Neural crest cell (in vitro differentiated cells): ENCODE measurements at regions not wholly inside any gene's neighbourhood (a gene's known extent, or its start where the extent isn't known, plus 50 kb on each side); places are given as distances from the start of the nearest gene placed in this dataset.

ENCODE experiments used
- DNase-seq: peaks from one replicate; pipeline ENCODE4 v3.0.0; 2021; ENCODE audit warnings: low read depth, mixed read lengths, low spot score
- H3K27ac Mint-ChIP-seq: one replicate; pipeline ENCODE4 v1.8.0; 2021; ENCODE audit warnings: mild to moderate bottlenecking, mixed read lengths; ENCODE audit not compliant: unreplicated experiment
- H3K27me3 Mint-ChIP-seq: 2 replicates; pipeline ENCODE4 v1.8.0; 2021; ENCODE audit warnings: low read depth, mild to moderate bottlenecking, mixed read lengths
- H3K36me3 Mint-ChIP-seq: 2 replicates; pipeline ENCODE4 v1.8.0; 2021; ENCODE audit warnings: low read depth, mild to moderate bottlenecking, mixed read lengths
- H3K4me1 Mint-ChIP-seq: 2 replicates; pipeline ENCODE4 v1.8.0; 2021; ENCODE audit warnings: mixed read lengths
- H3K4me3 Mint-ChIP-seq: one replicate; pipeline ENCODE4 v1.8.0; 2021; ENCODE audit warnings: mild to moderate bottlenecking, mixed read lengths
- H3K9me3 Mint-ChIP-seq: 2 replicates; pipeline ENCODE4 v1.8.0; 2021; ENCODE audit warnings: mixed read lengths
- CTCF ChIP-seq: fragments of 200-600 bp; sonication (generic); conservative IDR thresholded peaks from 2 replicates; pipeline ENCODE4 v1.5.0; 2021; ENCODE audit warnings: antibody characterized with exemption, mild to moderate bottlenecking

DNA sequence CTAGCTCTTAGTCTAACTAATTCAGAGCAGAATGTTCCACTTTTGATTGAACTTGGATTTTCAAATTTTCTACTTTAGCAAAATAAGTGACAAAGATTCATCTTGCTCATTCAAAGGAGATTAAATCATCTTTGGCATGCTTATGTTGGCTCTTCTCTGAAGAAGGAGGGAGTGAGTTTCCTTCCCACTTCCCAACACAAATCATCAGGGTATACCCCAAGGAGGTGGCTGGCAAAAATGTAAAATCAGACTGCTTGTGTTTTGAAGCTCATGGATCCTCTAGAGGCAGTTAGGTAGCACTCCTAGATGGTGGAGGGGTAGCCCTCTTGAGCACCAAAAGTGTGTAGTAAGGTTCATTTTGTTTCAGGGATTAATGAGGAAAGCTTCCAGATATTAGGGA lies 343.1 kb downstream of the OSTF1 start:
- TF ChIP-seq CTCF, result no peak
- H3K4me3 Mint-ChIP-seq, result no peak overlapping the region
- H3K4me1 Mint-ChIP-seq, result peaks cover 16% of the 10 kb centered on the region
- H3K9me3 Mint-ChIP-seq, result no peaks in the 10 kb centered on the region
- no peak overlapping the region for H3K27ac Mint-ChIP-seq
- DNase-seq, result no peak
- no peaks in the 10 kb centered on the region for H3K36me3 Mint-ChIP-seq
- H3K27me3 Mint-ChIP-seq, result peaks cover 3% of the 10 kb centered on the region

DNA sequence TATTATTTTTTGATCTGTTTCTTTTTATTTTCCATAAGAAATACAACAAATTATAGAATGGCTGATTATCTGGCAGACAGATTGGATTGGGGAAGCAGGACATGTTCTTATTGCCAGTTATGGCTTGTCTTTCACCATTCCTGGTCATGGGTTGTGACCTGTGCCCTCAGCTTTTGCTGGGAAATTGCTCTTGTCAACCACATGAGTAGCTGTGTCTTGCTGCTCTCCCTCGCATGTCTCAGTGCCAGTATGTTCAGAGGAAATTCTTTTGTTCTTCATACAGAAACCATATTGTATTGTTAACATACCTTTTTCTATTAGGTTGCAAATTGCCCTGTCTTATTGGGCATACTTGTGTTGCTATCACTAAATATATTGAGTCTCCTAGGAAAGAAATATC lies 344.1 kb downstream of the OSTF1 start:
- no peaks in the 10 kb centered on the region for H3K27me3 Mint-ChIP-seq
- no peak for TF ChIP-seq CTCF
- H3K27ac Mint-ChIP-seq, result no peak overlapping the region
- no peak for DNase-seq
- no peak overlapping the region for H3K4me3 Mint-ChIP-seq
- no peaks in the 10 kb centered on the region for H3K9me3 Mint-ChIP-seq
- no peaks in the 10 kb centered on the region for H3K36me3 Mint-ChIP-seq
- H3K4me1 Mint-ChIP-seq, result peaks cover 16% of the 10 kb centered on the region

- Mint-ChIP-seq H3K36me3 (no peaks in the 10 kb centered on the region), H3K27ac (no peak overlapping the region), H3K4me1 (peaks cover 16% of the 10 kb centered on the region), H3K9me3 (no peaks in the 10 kb centered on the region), H3K27me3 (no peaks in the 10 kb centered on the region), H3K4me3 (no peak overlapping the region)
- no peak for TF ChIP-seq CTCF
- no peak for DNase-seq
These were observed 344.6 kb downstream of the OSTF1 start for GRCh38 chr9:75432888-75433287.

DNA sequence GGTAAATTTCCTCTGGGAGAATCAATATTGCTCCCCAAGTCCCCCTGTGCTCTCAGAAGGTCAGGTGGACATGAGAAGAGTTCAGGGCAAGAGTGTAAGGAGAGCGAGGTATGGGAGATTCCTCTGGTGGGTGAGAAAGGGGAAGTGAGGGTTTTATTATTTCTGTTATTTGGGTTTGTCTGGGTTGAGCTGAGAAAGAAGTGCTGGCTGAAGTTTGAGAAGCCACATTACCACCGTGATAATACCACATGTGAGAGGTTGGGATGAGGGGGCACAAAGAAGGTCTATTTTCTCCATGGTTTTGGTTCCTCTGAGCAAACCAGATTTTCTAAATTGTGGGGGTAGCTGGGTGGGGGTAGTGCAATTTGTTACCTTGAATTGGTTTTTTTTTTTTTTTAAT lies 350.4 kb downstream of the OSTF1 start:
- Mint-ChIP-seq H3K36me3 (no peaks in the 10 kb centered on the region), H3K9me3 (peaks cover 8% of the 10 kb centered on the region), H3K27ac (no peak overlapping the region), H3K27me3 (no peaks in the 10 kb centered on the region), H3K4me1 (no peaks in the 10 kb centered on the region), H3K4me3 (no peak overlapping the region)
- DNase-seq, result no peak
- no peak for TF ChIP-seq CTCF

DNA sequence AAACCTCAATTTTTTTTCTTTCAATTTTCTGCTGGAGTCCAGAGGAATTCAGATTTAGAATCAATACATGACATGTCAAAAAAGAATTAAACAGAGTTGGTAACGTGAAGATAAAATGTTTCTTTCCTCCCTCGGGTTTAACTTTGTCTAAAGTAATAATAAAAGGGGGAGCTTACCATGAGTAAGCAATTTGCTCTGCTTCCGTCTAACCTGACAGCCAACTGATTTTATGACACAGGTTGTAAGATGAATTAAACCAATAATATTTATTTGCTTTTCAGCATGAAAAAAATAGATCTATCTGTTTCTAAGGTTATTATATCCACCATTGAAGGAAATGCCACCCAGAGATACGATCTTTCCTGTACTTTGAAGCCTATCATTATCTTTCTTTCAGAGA lies 352.6 kb downstream of the OSTF1 start:
- DNase-seq, result no peak
- Mint-ChIP-seq H3K4me3 (no peak overlapping the region), H3K9me3 (peaks cover 10% of the 10 kb centered on the region), H3K36me3 (no peaks in the 10 kb centered on the region), H3K4me1 (no peaks in the 10 kb centered on the region), H3K27me3 (no peaks in the 10 kb centered on the region), H3K27ac (no peak overlapping the region)
- TF ChIP-seq CTCF, result no peak

GRCh38 chr9:75445144-75445543 lies 356.8 kb downstream of the OSTF1 start:
- Mint-ChIP-seq H3K27me3 (no peaks in the 10 kb centered on the region), H3K9me3 (peaks cover 10% of the 10 kb centered on the region), H3K4me3 (no peak overlapping the region), H3K27ac (no peak overlapping the region), H3K4me1 (peaks cover 10% of the 10 kb centered on the region), H3K36me3 (no peaks in the 10 kb centered on the region)
- no peak for DNase-seq
- TF ChIP-seq CTCF, result no peak
